GM12875 (cell line): ENCODE measurements at regions not wholly inside any gene's neighbourhood (a gene's known extent, or its start where the extent isn't known, plus 50 kb on each side); places are given as distances from the start of the nearest gene placed in this dataset.

Experiments used
- H3K4me3 ChIP-seq: one replicate; pipeline ENCODE4 v1.5.1; 2011; ENCODE audit warnings: low read depth, low read length, control low read depth
- TF ChIP-seq, protein P1 (sequence below): IDR thresholded peaks from 2 replicates; pipeline ENCODE4 v1.5.1; 2011; ENCODE audit warnings: low read depth, mild to moderate bottlenecking, control low read depth, inconsistent platforms, low read length, moderate library complexity, borderline replicate concordance; ENCODE audit not compliant: insufficient read depth

DNA sequence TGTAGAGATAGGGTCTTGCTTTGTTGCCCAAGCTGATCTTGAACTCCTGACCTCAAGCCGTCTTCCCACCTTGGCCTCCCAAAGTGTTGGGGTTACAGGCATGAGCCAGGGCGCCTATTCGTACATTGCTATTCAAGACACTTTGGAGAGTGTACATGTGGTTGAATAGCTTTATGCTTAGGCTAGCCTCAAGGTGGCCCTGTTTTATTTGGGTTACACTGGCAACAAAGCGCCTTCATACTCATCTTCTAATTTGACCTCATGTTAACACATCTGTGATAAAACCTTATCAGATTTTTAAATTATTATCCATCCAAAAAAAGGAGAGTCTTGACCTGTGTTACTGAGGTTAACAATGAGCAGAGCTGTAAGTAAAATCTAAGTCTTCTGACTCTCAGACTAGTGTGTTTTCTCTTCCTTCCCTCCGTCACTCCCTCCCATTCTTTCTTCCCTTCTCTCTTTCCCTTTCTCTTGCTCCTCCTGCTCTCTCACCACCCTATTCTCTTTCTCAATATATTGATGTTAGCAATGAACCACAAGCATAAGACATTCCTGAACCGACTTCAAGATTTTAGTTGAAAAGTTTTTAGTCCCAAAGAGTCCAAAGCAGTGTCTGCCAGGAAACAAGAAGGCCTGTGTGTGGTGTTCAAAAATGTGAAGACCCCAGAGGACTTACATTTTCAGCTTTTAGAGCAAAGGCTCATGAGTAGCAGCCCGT is 603.7 kb upstream of the CFAP20DC start:
- TF ChIP-seq, protein P1, sequence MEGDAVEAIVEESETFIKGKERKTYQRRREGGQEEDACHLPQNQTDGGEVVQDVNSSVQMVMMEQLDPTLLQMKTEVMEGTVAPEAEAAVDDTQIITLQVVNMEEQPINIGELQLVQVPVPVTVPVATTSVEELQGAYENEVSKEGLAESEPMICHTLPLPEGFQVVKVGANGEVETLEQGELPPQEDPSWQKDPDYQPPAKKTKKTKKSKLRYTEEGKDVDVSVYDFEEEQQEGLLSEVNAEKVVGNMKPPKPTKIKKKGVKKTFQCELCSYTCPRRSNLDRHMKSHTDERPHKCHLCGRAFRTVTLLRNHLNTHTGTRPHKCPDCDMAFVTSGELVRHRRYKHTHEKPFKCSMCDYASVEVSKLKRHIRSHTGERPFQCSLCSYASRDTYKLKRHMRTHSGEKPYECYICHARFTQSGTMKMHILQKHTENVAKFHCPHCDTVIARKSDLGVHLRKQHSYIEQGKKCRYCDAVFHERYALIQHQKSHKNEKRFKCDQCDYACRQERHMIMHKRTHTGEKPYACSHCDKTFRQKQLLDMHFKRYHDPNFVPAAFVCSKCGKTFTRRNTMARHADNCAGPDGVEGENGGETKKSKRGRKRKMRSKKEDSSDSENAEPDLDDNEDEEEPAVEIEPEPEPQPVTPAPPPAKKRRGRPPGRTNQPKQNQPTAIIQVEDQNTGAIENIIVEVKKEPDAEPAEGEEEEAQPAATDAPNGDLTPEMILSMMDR, result no peak
- H3K4me3 ChIP-seq, result no peak overlapping the region

DNA sequence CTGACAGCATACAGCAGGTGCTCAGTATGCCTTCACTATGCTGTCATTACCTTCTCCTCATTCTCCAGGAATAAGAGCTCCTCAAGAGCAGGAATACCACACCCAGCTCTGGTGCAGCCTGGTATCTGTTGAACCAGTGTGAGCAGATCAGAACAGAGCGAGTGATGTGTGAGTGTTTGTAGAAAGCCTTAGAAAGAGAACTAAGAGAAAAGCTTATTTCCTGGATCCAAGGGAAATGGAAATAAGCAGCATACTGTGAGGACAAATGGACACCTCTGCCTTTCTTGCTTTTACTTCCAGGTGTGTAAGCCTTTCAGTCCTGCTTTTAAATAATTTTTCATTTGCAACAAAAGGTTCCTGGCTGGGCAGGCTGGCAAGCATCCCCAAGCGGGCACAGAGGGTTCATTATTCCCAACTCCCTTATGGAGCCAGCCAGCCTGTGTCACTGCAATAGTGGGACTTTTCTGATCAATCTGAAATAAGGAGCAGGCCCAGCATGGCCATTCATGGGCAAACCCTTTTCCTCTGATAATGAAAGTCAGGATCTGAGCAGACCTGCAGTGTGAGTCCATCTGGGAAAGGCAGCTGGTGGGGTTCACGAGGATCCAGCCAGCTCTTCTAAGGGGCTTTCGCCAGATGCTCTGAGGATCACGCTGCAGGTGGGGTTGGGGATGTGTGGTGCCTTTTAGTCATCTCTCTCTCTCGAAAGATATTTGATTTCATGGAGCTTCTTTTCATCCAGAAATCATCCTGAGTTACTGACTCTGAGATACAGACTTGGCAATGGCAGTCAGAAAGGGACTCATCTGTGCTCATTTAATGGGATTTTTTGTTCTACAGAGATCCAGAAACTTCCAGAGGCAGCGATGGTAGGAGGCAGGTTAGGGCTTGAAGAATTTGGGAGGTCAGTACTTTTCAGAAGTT is 594.9 kb upstream of the CFAP20DC start:
- TF ChIP-seq, protein P1, result no peak
- H3K4me3 ChIP-seq, result no peak overlapping the region

DNA sequence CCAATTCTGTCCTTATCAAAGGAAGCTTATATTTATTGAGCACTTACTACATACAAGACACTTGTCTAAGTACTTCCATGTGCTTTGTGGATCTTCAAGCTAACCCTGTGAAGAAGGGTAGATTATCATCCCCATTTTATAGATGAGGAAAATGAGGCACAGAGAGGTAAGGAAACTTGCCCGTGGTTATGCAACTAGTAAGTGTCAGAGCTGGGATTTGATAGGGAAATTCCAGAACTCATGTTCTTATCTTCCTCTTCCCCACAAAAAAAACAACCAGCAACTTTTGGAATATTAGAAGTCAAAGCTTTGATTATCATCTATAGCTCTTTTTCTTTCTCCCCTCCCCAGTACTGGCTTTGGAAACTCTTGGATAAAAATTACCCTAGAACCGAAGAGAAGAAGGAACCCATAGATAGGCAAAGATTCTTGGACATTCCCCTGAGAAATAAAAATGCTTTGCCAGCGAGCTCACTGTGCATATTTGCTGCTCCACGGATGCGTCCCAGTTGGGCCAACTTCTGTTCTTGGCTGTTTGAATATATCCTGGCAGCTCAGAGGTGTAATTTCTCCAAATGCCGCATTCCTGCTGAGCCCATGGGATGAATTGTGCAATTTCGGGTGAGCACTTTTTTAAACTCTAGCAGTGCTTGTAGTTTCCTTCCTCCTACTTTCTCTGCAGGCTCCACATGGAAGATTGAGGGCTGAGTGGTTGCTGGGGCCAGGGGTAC is 591.5 kb upstream of the CFAP20DC start:
- H3K4me3 ChIP-seq, result no peak overlapping the region
- TF ChIP-seq, protein P1, result no peak

DNA sequence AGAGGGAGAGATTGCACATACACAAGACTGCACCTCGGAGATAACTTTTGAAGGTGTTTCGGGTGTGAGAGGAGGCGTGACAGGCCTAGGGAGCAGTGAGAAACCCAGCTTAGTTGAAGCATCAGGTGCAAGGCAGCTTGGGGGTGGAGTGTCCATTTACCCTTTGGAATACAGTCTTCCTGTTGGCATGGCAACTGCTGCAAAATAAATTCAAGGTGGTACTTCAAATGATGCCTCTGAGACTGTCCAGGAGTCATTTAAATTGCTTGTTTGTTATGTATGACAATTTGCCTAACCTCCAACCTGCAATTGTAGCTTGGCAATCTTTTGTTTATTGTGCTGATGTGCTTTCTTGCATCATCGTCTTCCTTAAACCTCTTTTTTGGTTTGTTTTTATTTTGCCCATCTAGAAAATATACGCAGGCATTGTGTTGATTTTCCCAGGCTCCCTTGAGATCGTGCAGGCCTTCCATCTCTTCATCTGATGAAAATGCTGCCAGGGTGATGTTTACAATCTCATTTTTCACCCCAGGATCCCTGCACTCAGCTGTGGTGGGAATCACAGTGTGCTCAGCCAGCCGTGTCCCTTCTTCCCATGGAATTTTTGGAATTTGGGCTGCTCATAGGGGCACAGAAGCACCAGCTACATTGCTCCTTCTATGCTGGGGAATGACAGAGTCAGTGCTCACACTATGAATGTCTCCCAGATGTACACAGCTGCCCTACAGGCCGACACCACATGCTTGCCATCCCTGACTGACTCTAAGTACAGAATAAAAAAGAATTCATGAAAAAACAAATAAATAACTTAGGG is 583.1 kb upstream of the CFAP20DC start:
- no peak overlapping the region for H3K4me3 ChIP-seq
- TF ChIP-seq, protein P1, result no peak

DNA sequence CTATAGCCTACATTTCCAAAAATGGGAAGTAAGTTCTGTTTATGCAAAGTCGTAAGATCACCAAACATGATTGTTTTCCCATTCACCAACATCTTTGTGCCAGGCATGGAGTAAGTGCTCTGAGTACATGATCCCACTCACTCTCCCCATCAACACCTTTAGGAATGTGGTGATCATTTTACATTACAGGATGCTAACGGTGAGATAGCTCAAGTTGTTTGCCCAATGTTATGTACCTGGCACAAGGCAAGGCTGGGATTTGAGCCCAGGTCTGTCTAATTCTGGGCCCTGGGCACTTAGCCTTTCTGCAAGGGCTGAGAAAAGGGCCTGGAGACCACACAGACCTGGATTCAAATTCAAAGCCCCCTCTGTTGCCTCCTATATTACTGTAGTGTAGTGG is 581.7 kb upstream of the CFAP20DC start:
- H3K4me3 ChIP-seq, result no peak overlapping the region
- TF ChIP-seq, protein P1, result no peak

DNA sequence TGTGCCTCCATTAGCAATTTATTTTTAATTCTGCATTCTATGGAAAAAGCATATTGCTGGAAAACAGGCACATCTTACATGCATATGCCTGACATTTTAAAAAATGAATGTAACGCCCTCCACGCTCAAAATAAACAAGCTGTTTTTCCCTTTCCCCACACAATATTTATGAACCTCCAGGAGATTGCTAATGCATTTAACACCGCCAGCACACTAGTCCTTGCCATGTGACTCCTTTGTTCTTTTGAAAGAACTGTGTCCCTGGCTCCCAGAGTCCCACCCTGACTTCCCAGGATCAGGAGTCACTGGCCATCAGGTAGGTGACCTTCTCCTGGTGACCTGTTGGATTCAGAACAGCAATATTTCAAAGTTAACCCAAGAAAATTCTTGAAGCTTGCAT is 571.2 kb upstream of the CFAP20DC start:
- no peak overlapping the region for H3K4me3 ChIP-seq
- TF ChIP-seq, protein P1, result no peak
